K562 (cell line): ENCODE measurements at regions not wholly inside any gene's neighbourhood (a gene's known extent, or its start where the extent isn't known, plus 50 kb on each side); places are given as distances from the start of the nearest gene placed in this dataset.

Experiments
- E4F1 ChIP-seq: fragments of 250-450 bp; sonication (Bioruptor Pico); IDR thresholded peaks from 2 replicates; pipeline ENCODE4 v1.5.0; 2021; ENCODE audit warnings: mild to moderate bottlenecking, borderline replicate concordance
- GTF2F1 ChIP-seq: IDR thresholded peaks from 2 replicates; pipeline ENCODE4 v1.6.1; 2011; ENCODE audit warnings: low read depth, low read length, improper control_type of control experiment
- MLLT1 ChIP-seq, 2 experiments: fragments of 450-650 bp; IDR thresholded peaks; 2 replicates each; pipeline ENCODE4 v1.6.1; 2016
- PKNOX1 ChIP-seq: fragments of 450-650 bp; IDR thresholded peaks from 2 replicates; pipeline ENCODE4 v1.6.1; 2016
- PYGO2 ChIP-seq: fragments of 450-650 bp; IDR thresholded peaks from 2 replicates; pipeline ENCODE4 v1.6.1; 2016; ENCODE audit warnings: mild to moderate bottlenecking, missing genetic modification characterization, moderate library complexity, missing compliant biosample characterization
- RBM17 ChIP-seq: fragments of 200-400 bp; formaldehyde crosslinking; IDR thresholded peaks from 2 replicates; pipeline ENCODE4 v1.6.1; 2017; ENCODE audit warnings: low read depth, mild to moderate bottlenecking, low read length, borderline replicate concordance
- REST ChIP-seq, 2 experiments: fragments of 450-650 bp; formaldehyde crosslinking in 1 of 2; IDR thresholded peaks; 2 replicates each; pipeline versions ENCODE4 v1.4.0 to v1.6.1; 2014 to 2020; ENCODE audit warnings: mild to moderate bottlenecking in 2 of 2, borderline replicate concordance in 1 of 2, low read depth in 1 of 2
- SMARCA5 ChIP-seq: fragments of 450-650 bp; IDR thresholded peaks from 2 replicates; pipeline ENCODE4 v1.6.1; 2016
- TBL1XR1 ChIP-seq, 2 experiments: IDR thresholded peaks; 2 replicates each; pipeline ENCODE4 v1.6.1; 2012; ENCODE audit warnings: improper control_type of control experiment in 2 of 2, low read length in 2 of 2, mild to moderate bottlenecking in 1 of 2
- TCF7 ChIP-seq: sonication (generic); IDR thresholded peaks from 2 replicates; pipeline ENCODE4 v1.6.1; 2016; ENCODE audit warnings: antibody characterized with exemption, borderline replicate concordance
- ZNF384 ChIP-seq: IDR thresholded peaks from 2 replicates; pipeline ENCODE4 v1.6.1; 2012; ENCODE audit warnings: low read depth, low read length, improper control_type of control experiment
- TF ChIP-seq, protein P1 (sequence below), 3 experiments: IDR thresholded peaks in 2 of 3; conservative IDR thresholded peaks in 1 of 3; 2 replicates each; pipeline ENCODE4 v1.5.1; 2011 to 2012; ENCODE audit warnings: low read length in 3 of 3, mild to moderate bottlenecking in 3 of 3, control low read depth in 2 of 3, improper control_type of control experiment in 1 of 3, inconsistent platforms in 1 of 3, low read depth in 1 of 3, mixed read lengths in 1 of 3, moderate library complexity in 1 of 3; ENCODE audit not compliant: insufficient read depth in 2 of 3

GRCh38 chr6:56346958-56347357, 99.6 kb upstream of the COL21A1 start:
- TF ChIP-seq PKNOX1 (no peak), ZNF384 (no peak), TBL1XR1 (IDR thresholded peaks at IDR 0.05; ENCODE audit: low read length in 2 of 2) (no peak), RBM17 (no peak), PYGO2 (tag) (no peak), SMARCA5 (no peak), GTF2F1 (no peak), E4F1 (CRISPR knock-in tag) (no peak), REST (IDR thresholded peaks at IDR 0.05; ENCODE audit: borderline replicate concordance) (no peak), REST (CRISPR knock-in tag; IDR thresholded peaks at IDR 0.05; ENCODE audit: low read depth) (no peak), TCF7 (no peak), MLLT1 (IDR thresholded peaks at IDR 0.05) (no peak)
- TF ChIP-seq, protein P1, sequence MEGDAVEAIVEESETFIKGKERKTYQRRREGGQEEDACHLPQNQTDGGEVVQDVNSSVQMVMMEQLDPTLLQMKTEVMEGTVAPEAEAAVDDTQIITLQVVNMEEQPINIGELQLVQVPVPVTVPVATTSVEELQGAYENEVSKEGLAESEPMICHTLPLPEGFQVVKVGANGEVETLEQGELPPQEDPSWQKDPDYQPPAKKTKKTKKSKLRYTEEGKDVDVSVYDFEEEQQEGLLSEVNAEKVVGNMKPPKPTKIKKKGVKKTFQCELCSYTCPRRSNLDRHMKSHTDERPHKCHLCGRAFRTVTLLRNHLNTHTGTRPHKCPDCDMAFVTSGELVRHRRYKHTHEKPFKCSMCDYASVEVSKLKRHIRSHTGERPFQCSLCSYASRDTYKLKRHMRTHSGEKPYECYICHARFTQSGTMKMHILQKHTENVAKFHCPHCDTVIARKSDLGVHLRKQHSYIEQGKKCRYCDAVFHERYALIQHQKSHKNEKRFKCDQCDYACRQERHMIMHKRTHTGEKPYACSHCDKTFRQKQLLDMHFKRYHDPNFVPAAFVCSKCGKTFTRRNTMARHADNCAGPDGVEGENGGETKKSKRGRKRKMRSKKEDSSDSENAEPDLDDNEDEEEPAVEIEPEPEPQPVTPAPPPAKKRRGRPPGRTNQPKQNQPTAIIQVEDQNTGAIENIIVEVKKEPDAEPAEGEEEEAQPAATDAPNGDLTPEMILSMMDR (IDR thresholded peaks at IDR 0.05 in 2 of 3, conservative IDR thresholded peaks at IDR 0.05 in 1 of 3; ENCODE audit: insufficient read depth in 2 of 3, low read depth in 1 of 3, low read length in 3 of 3), result no peak
